GM21529 (cell line): ENCODE measurements at regions not wholly inside any gene's neighbourhood (a gene's known extent, or its start where the extent isn't known, plus 50 kb on each side); places are given as distances from the start of the nearest gene placed in this dataset.

Source experiments
- ATAC-seq: cut with Tn5 transposase; IDR thresholded peaks from one replicate; pipeline ENCODE4 v1.9.1; 2021; ENCODE audit not compliant: unreplicated experiment

DNA sequence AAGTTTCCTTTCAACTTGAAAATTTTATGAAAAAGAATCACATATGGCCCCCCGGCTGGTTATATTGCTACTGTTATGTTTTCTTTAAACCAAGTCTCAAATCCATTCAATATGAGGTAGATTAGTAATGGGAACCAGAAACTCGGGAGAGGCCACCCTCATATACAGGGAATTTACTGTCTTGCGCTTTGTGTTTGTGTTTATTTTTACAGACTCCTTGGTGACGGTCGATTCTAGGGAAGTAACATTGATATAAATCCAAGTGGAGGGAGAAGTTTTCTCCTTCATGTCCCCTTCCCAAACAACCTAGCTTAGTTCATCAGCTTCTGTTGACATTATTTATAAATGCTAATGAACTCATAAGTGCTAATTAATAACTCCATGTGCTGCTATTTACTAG, 163.5 kb upstream of the LMO4 start:
- no peak for ATAC-seq

GRCh38 chr1:87167157-87167789, 161.4 kb upstream of the LMO4 start:
- no peak for ATAC-seq

DNA sequence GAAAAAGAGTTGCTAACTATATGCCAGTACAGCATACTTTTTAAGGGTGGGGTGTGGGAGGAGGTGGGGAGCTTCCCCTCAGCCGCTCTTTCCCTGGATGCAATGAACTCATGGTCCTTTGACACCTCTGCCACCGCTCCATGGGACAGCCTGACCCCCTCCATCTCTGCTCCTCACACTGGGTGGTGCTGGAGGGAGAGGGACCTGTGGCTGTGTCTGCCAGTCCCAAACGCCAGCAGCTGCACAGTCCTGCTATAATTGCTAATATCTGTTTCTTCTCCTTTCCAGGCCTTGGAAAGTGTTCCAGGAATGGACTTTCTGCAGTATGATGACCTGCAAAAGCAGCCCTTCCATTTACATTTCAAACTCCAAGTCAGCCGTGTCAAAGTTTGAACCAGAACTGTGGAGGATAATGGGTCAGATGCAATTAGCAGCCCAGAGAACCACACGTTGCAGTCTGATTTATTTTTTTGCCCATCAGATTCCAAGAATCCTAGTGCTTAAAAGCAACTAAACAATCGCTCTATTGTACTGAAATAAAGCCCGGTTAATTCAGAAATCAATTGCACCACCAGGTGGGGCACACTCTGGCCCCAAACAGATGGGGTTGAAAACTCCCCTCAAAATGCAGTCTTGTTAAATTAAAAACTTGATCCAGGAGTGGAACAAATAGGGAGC, 160.7 kb upstream of the LMO4 start:
- ATAC-seq: no peak

- ATAC-seq: no peak
Measured at GRCh38 chr1:87169263-87169910, 159.3 kb upstream of the LMO4 start.

GRCh38 chr1:87170157-87170556, 158.5 kb upstream of the LMO4 start:
- ATAC-seq: no peak

- no peak for ATAC-seq
Measured at GRCh38 chr1:87170931-87171598, 157.6 kb upstream of the LMO4 start.

DNA sequence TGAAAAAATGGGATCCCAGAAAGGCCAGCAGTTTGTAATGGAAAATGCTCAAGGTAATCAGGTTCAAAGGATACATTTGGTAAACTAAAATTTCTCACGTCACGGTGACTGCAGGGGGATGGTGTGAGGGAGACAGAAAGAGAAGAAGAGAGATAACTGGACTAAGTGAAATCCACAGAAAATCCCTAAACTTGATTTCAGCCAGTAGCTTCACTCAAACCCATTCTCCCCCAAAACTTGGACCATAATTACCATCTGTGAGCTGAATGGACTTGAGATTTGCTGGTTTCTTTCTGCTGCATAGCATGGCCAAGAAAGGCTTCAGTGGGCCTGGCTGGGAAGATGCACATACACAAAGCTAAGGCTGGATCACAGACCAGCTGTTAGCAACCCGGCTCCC, 155.4 kb upstream of the LMO4 start:
- no peak for ATAC-seq

DNA sequence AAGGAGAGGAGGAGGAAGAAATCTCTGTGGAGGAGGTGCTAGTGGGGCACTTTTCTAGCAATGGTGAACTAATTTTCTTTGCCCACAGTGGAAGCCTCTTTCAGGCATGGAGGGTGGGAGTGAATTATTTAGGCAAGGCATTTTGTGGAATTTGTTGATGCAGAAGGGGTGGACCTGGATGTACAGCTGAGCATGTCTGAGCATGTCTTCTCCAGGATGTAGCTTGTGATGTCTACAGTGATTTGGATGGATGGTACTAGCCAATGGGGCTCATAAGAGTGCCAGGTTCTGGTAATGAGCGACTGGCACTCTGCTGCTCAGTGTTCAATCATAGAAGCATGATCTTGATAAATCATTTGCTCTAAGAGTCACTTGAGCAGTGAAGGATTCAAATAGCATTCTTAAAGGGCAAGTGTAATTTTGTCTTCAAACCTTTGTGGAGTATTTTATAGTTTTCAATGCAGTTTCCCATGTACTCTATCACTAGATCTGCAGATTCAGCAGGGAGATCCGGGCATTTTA, 153.9 kb upstream of the LMO4 start:
- ATAC-seq: no peak

- no peak for ATAC-seq
Measured at GRCh38 chr1:87176087-87176486, 152.6 kb upstream of the LMO4 start.

- ATAC-seq: no peak
Measured at GRCh38 chr1:87176514-87176913, 152.2 kb upstream of the LMO4 start.

- ATAC-seq: no peak
Measured at GRCh38 chr1:87178441-87178840, 150.2 kb upstream of the LMO4 start.

GRCh38 chr1:87179076-87179810, 149.4 kb upstream of the LMO4 start:
- ATAC-seq: no peak

DNA sequence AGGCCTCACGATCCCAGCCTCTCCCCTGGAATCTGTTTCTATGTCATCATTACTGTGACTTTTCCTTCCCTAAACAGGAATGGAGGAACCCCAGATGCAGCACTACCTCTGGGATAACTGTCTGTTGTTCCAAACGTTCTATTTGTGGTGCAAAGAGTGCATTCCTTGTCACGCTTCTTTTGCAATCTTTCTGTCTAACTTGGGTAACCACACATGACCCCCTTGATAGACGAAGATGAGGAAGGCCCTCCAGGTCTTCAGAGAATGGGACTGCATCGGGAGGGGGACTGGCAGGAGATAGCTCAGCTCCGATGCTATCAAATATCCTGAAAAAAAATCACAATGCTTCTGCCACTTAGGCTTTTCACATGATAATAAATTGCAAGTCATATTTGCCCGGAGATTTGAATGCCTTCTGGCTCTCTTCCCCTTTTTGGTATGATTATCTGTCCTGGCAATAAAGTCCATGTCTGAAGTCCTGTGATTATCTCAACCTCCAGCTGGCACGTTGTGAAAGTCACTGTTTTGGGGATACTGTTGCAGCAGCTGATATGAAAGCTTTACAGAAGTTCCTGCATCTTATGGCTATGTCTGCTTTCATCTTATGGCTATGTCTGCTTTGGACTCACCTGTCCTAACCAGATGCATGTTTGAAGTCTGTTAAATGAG, 148.7 kb upstream of the LMO4 start:
- no peak for ATAC-seq

- ATAC-seq: no peak
Measured at GRCh38 chr1:87180682-87181081, 148.0 kb upstream of the LMO4 start.

GRCh38 chr1:87182611-87183010, 146.1 kb upstream of the LMO4 start:
- ATAC-seq: no peak

DNA sequence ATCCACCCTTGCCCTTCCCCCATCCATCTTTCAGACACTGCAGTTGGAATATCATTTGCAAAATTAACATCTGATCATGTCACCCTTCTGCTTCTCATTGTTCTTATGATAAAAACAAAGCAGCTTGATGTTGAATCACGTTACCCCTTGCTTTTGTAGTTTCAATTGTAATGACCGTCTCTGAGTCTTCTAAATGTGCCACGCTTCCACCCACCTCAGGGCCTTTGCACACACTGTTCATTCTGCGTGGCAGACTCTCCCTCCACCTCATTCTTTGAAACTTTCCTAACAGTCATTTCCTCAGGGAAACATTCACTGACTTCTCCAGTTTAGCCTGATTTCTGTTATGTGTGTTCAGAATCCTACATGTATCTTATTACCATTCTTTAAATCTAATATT, 143.6 kb upstream of the LMO4 start:
- no peak for ATAC-seq

DNA sequence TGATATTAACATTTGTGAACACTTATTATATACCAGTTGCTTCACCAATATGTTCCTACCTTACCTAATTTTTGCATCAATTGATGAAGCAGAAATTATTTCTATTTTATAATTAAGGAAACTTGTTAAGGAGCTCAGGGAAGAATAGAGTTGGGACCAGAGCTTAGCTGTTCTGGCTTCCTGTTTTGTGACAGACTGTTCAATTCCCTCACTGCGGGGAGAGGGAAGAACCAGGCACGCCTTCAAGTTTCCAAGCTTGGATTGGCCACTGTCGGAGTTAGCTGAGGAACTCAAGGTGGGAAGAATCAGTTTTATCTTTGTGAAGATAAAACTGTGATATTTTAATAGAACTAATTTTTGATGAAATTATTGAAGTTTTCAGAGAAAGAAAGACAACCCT, 142.3 kb upstream of the LMO4 start:
- no peak for ATAC-seq

- no peak for ATAC-seq
Measured at GRCh38 chr1:87188640-87189039, 140.0 kb upstream of the LMO4 start.

GRCh38 chr1:87190402-87190801, 138.3 kb upstream of the LMO4 start:
- ATAC-seq: no peak

DNA sequence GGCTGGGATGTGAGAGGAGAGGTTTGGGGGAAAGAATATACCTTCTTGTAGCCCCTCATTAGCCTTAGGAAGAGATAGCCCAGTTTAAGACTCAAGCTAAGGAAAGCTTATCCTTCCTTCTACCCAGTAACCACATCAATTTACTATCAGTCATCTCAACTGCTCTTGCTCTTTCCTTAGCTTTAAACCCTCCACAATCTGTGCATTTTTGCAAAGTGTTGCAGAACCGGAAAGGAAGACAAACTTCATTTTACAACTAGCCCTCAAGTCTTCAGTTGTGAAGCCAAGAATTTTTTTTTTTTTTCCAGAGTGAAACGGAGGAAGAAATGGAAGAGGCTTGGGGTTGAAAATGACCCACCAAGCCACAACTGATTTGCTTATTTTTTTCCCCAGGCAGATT, 137.0 kb upstream of the LMO4 start:
- ATAC-seq: no peak
